SJSA1 (cell line): ENCODE measurements at regions not wholly inside any gene's neighbourhood (a gene's known extent, or its start where the extent isn't known, plus 50 kb on each side); places are given as distances from the start of the nearest gene placed in this dataset.
"Not testable (repeated sequence)": the region's sequence is repeated elsewhere in the genome, so short reads cannot be mapped to it uniquely, and the experiment has no call there.

Experiments used
- DNase-seq, 2 experiments: peaks; one replicate each; pipeline ENCODE4 v3.0.0-alpha.2; 2015 to 2020; ENCODE audit warnings: low spot score in 2 of 2, low read depth in 1 of 2
- H3K27ac ChIP-seq: fragments of 250-450 bp; sonication (Bioruptor Pico); 2 replicates; pipeline ENCODE4 v1.5.1; 2020; ENCODE audit warnings: mild to moderate bottlenecking, moderate library complexity
- H3K27me3 ChIP-seq: fragments of 250-450 bp; sonication (Bioruptor Pico); replicated peaks from 2 replicates; pipeline ENCODE4 v1.5.1; 2020; ENCODE audit warnings: mild to moderate bottlenecking, moderate library complexity
- H3K36me3 ChIP-seq: fragments of 250-450 bp; sonication (Bioruptor Pico); 2 replicates; pipeline ENCODE4 v1.5.1; 2020; ENCODE audit warnings: mild to moderate bottlenecking
- H3K4me1 ChIP-seq: fragments of 250-450 bp; sonication (Bioruptor Pico); replicated peaks from 2 replicates; pipeline ENCODE4 v1.6.1; 2021; ENCODE audit warnings: mild to moderate bottlenecking
- H3K4me3 ChIP-seq: fragments of 250-450 bp; sonication (Bioruptor Pico); 2 replicates; pipeline ENCODE4 v1.5.1; 2020; ENCODE audit warnings: mild to moderate bottlenecking
- H3K9me3 ChIP-seq: fragments of 250-450 bp; sonication (Bioruptor Pico); replicated peaks from 2 replicates; pipeline ENCODE4 v1.5.1; 2020; ENCODE audit warnings: mild to moderate bottlenecking

GRCh38 chr5:156089955-156090940 is 236.7 kb upstream of the SGCD start:
- H3K27ac ChIP-seq, H3K4me3 ChIP-seq, H3K27me3 ChIP-seq, H3K4me1 ChIP-seq, H3K36me3 ChIP-seq, DNase-seq: not testable (repeated sequence)
- peaks cover 50% of the 10 kb centered on the region for H3K9me3 ChIP-seq

GRCh38 chr5:156093024-156093423 is 233.9 kb upstream of the SGCD start:
- peaks cover 36% of the 10 kb centered on the region for H3K9me3 ChIP-seq
- H3K4me3 ChIP-seq: no peak overlapping the region
- no peak for DNase-seq
- H3K27ac ChIP-seq: no peak overlapping the region
- H3K27me3 ChIP-seq: no peaks in the 10 kb centered on the region
- H3K4me1 ChIP-seq: no peaks in the 10 kb centered on the region
- H3K36me3 ChIP-seq: no peaks in the 10 kb centered on the region

GRCh38 chr5:156094001-156094400 is 233.0 kb upstream of the SGCD start:
- no peak for DNase-seq
- Histone ChIP-seq H3K9me3 (peaks cover 36% of the 10 kb centered on the region), H3K36me3 (no peaks in the 10 kb centered on the region), H3K4me1 (no peaks in the 10 kb centered on the region), H3K4me3 (no peak overlapping the region), H3K27me3 (no peaks in the 10 kb centered on the region), H3K27ac (no peak overlapping the region)

GRCh38 chr5:156095709-156096241 is 231.2 kb upstream of the SGCD start:
- DNase-seq: no peak
- Histone ChIP-seq H3K4me1 (no peaks in the 10 kb centered on the region), H3K27me3 (no peaks in the 10 kb centered on the region), H3K4me3 (no peak overlapping the region), H3K9me3 (peaks cover 29% of the 10 kb centered on the region), H3K36me3 (no peaks in the 10 kb centered on the region), H3K27ac (no peak overlapping the region)

GRCh38 chr5:156096259-156096658 is 230.7 kb upstream of the SGCD start:
- H3K4me1 ChIP-seq: no peaks in the 10 kb centered on the region
- no peak overlapping the region for H3K4me3 ChIP-seq
- H3K36me3 ChIP-seq: no peaks in the 10 kb centered on the region
- H3K27me3 ChIP-seq: no peaks in the 10 kb centered on the region
- no peak for DNase-seq
- H3K27ac ChIP-seq: no peak overlapping the region
- peaks cover 27% of the 10 kb centered on the region for H3K9me3 ChIP-seq

GRCh38 chr5:156103155-156103885 is 223.6 kb upstream of the SGCD start:
- DNase-seq: no peak
- no peaks in the 10 kb centered on the region for H3K9me3 ChIP-seq
- H3K27me3 ChIP-seq: no peaks in the 10 kb centered on the region
- H3K36me3 ChIP-seq: no peaks in the 10 kb centered on the region
- no peak overlapping the region for H3K27ac ChIP-seq
- no peaks in the 10 kb centered on the region for H3K4me1 ChIP-seq
- H3K4me3 ChIP-seq: no peak overlapping the region

GRCh38 chr5:156109317-156110023 is 217.5 kb upstream of the SGCD start:
- no peak for DNase-seq
- H3K27me3 ChIP-seq: no peaks in the 10 kb centered on the region
- peaks cover 6% of the 10 kb centered on the region; the same call in 1 of the 2 replicates for H3K9me3 ChIP-seq
- H3K27ac ChIP-seq: no peak overlapping the region
- no peak overlapping the region for H3K4me3 ChIP-seq
- H3K36me3 ChIP-seq: no peaks in the 10 kb centered on the region
- no peaks in the 10 kb centered on the region for H3K4me1 ChIP-seq

GRCh38 chr5:156119692-156120091 is 207.3 kb upstream of the SGCD start:
- Histone ChIP-seq H3K4me1 (no peaks in the 10 kb centered on the region), H3K4me3 (no peak overlapping the region), H3K9me3 (peaks cover 5% of the 10 kb centered on the region; the same call in 1 of the 2 replicates), H3K36me3 (no peaks in the 10 kb centered on the region), H3K27me3 (no peaks in the 10 kb centered on the region), H3K27ac (no peak overlapping the region)
- no peak for DNase-seq

- Histone ChIP-seq H3K4me1 (no peaks in the 10 kb centered on the region), H3K27ac (no peak overlapping the region), H3K36me3 (no peaks in the 10 kb centered on the region), H3K9me3 (peaks cover 5% of the 10 kb centered on the region; the same call in 1 of the 2 replicates), H3K27me3 (no peaks in the 10 kb centered on the region), H3K4me3 (no peak overlapping the region)
- no peak for DNase-seq
Observed at GRCh38 chr5:156120777-156121176, 206.2 kb upstream of the SGCD start.

- H3K9me3 ChIP-seq: peaks cover 5% of the 10 kb centered on the region; the same call in 1 of the 2 replicates
- no peak for DNase-seq
Observed at GRCh38 chr5:156121234-156121633, 205.7 kb upstream of the SGCD start.

GRCh38 chr5:156121882-156122281 is 205.1 kb upstream of the SGCD start:
- no peaks in the 10 kb centered on the region for H3K4me1 ChIP-seq
- peaks cover 5% of the 10 kb centered on the region; the same call in 1 of the 2 replicates for H3K9me3 ChIP-seq
- H3K27me3 ChIP-seq: no peaks in the 10 kb centered on the region
- no peak for DNase-seq
- no peak overlapping the region for H3K27ac ChIP-seq
- no peaks in the 10 kb centered on the region for H3K36me3 ChIP-seq
- no peak overlapping the region for H3K4me3 ChIP-seq

More at GRCh38 chr5:156121234-156121633, 205.7 kb upstream of the SGCD start:
- H3K4me1 ChIP-seq: no peaks in the 10 kb centered on the region
- no peak overlapping the region for H3K4me3 ChIP-seq
- H3K36me3 ChIP-seq: no peaks in the 10 kb centered on the region
- no peaks in the 10 kb centered on the region for H3K27me3 ChIP-seq
- no peak overlapping the region for H3K27ac ChIP-seq

- H3K4me1 ChIP-seq: no peaks in the 10 kb centered on the region
- no peak overlapping the region for H3K27ac ChIP-seq
- no peaks in the 10 kb centered on the region for H3K27me3 ChIP-seq
- no peaks in the 10 kb centered on the region for H3K36me3 ChIP-seq
- no peak overlapping the region for H3K4me3 ChIP-seq
- peaks cover 5% of the 10 kb centered on the region; the same call in 1 of the 2 replicates for H3K9me3 ChIP-seq
- DNase-seq: no peak
Observed at GRCh38 chr5:156124708-156125107, 202.3 kb upstream of the SGCD start.

- H3K9me3 ChIP-seq: peaks cover 5% of the 10 kb centered on the region; the same call in 1 of the 2 replicates
- no peaks in the 10 kb centered on the region for H3K27me3 ChIP-seq
- H3K4me3 ChIP-seq: no peak overlapping the region
- DNase-seq: no peak
- H3K36me3 ChIP-seq: no peaks in the 10 kb centered on the region
- H3K4me1 ChIP-seq: no peaks in the 10 kb centered on the region
- no peak overlapping the region for H3K27ac ChIP-seq
Observed at GRCh38 chr5:156125118-156125517, 201.8 kb upstream of the SGCD start.
